ENCODE measurements at regions not wholly inside any gene's neighbourhood (a gene's known extent, or its start where the extent isn't known, plus 50 kb on each side); places are given as distances from the start of the nearest gene placed in this dataset.
"Not testable (repeated sequence)": the region's sequence is repeated elsewhere in the genome, so short reads cannot be mapped to it uniquely, and the experiment has no call there.

GRCh38 chr1:222081859-222082258 lies 340.0 kb upstream of the DUSP10 start:
- DNase-seq (ENCODE audit: low read depth in 4 of 4, low spot score in 2 of 4), result no peak

GRCh38 chr1:222079566-222079965 lies 337.7 kb upstream of the DUSP10 start:
- DNase-seq (ENCODE audit: low read depth in 4 of 4, low spot score in 2 of 4), result no peak

GRCh38 chr1:222077206-222077605 lies 335.3 kb upstream of the DUSP10 start:
- no peak for DNase-seq (ENCODE audit: low read depth in 4 of 4, low spot score in 2 of 4)

GRCh38 chr1:222074317-222074716 lies 332.4 kb upstream of the DUSP10 start:
- no peak for DNase-seq (ENCODE audit: low read depth in 4 of 4, low spot score in 2 of 4)

GRCh38 chr1:222073307-222073995 lies 331.6 kb upstream of the DUSP10 start:
- DNase-seq (ENCODE audit: low read depth in 4 of 4, low spot score in 2 of 4), result no peak

GRCh38 chr1:222071387-222071786 lies 329.5 kb upstream of the DUSP10 start:
- DNase-seq (ENCODE audit: low read depth in 4 of 4, low spot score in 2 of 4), result no peak

GRCh38 chr1:222068937-222069336 lies 327.0 kb upstream of the DUSP10 start:
- no peak for DNase-seq (ENCODE audit: low read depth in 4 of 4, low spot score in 2 of 4)

GRCh38 chr1:222068101-222068500 lies 326.2 kb upstream of the DUSP10 start:
- DNase-seq (ENCODE audit: low read depth in 4 of 4, low spot score in 2 of 4), result no peak

- DNase-seq (ENCODE audit: low read depth in 4 of 4, low spot score in 2 of 4), result no peak
Measured at GRCh38 chr1:222066539-222066938, 324.6 kb upstream of the DUSP10 start.

- no peak for DNase-seq (ENCODE audit: low read depth in 4 of 4, low spot score in 2 of 4)
Measured at GRCh38 chr1:222065234-222065633, 323.3 kb upstream of the DUSP10 start.

GRCh38 chr1:222064388-222065211 lies 322.7 kb upstream of the DUSP10 start:
- DNase-seq (ENCODE audit: low read depth in 4 of 4, low spot score in 2 of 4), result no peak

GRCh38 chr1:222062640-222063039 lies 320.8 kb upstream of the DUSP10 start:
- DNase-seq (ENCODE audit: low read depth in 4 of 4, low spot score in 2 of 4), result no peak

GRCh38 chr1:222061711-222062359 lies 319.9 kb upstream of the DUSP10 start:
- no peak for DNase-seq (ENCODE audit: low read depth in 4 of 4, low spot score in 2 of 4)

- no peak for DNase-seq (ENCODE audit: low read depth in 4 of 4, low spot score in 2 of 4)
Measured at GRCh38 chr1:222060210-222060916, 318.5 kb upstream of the DUSP10 start.

GRCh38 chr1:222058249-222058648 lies 316.4 kb upstream of the DUSP10 start:
- DNase-seq (ENCODE audit: low read depth in 4 of 4, low spot score in 2 of 4), result no peak

- DNase-seq (ENCODE audit: low read depth in 4 of 4, low spot score in 2 of 4), result no peak
Measured at GRCh38 chr1:222057162-222057561, 315.3 kb upstream of the DUSP10 start.

GRCh38 chr1:222054416-222054815 lies 312.5 kb upstream of the DUSP10 start:
- DNase-seq (ENCODE audit: low read depth in 4 of 4, low spot score in 2 of 4), result no peak

- no peak for DNase-seq (ENCODE audit: low read depth in 4 of 4, low spot score in 2 of 4)
Measured at GRCh38 chr1:222053790-222054294, 312.0 kb upstream of the DUSP10 start.

- DNase-seq (ENCODE audit: low read depth in 4 of 4, low spot score in 2 of 4), result not testable (repeated sequence)
Measured at GRCh38 chr1:222051311-222051710, 309.4 kb upstream of the DUSP10 start.

GRCh38 chr1:222049661-222050060 lies 307.8 kb upstream of the DUSP10 start:
- not testable (repeated sequence) for DNase-seq (ENCODE audit: low read depth in 4 of 4, low spot score in 2 of 4)

GRCh38 chr1:222049176-222049575 lies 307.3 kb upstream of the DUSP10 start:
- DNase-seq (ENCODE audit: low read depth in 4 of 4, low spot score in 2 of 4), result no peak

All from left renal cortex interstitium (tissue), 4 donors.